SKM-1 treated with dmso at 0.1 percent for 144 hours (cell line): ENCODE measurements at regions not wholly inside any gene's neighbourhood (a gene's known extent, or its start where the extent isn't known, plus 50 kb on each side); places are given as distances from the start of the nearest gene placed in this dataset.
"Not testable (repeated sequence)": the region's sequence is repeated elsewhere in the genome, so short reads cannot be mapped to it uniquely, and the experiment has no call there.

Experiments
- DNase-seq: peaks from one replicate; lab custom pipeline; 2025; ENCODE audit not compliant: unreplicated experiment; lab: John Stamatoyannopoulos, UW

GRCh38 chr9:79477241-79477840 lies 94.4 kb upstream of the TLE4 start:
- no peak for DNase-seq

GRCh38 chr9:79477955-79478771 lies 93.6 kb upstream of the TLE4 start:
- DNase-seq = no peak

- no peak for DNase-seq
Measured at GRCh38 chr9:79480639-79481038, 91.1 kb upstream of the TLE4 start.

- DNase-seq = no peak
Measured at GRCh38 chr9:79481846-79482477, 89.8 kb upstream of the TLE4 start.

GRCh38 chr9:79485258-79485657 lies 86.5 kb upstream of the TLE4 start:
- no peak for DNase-seq

- DNase-seq = no peak
Measured at GRCh38 chr9:79489261-79490000, 82.3 kb upstream of the TLE4 start.

GRCh38 chr9:79490657-79491248 lies 81.0 kb upstream of the TLE4 start:
- DNase-seq = no peak

- DNase-seq = no peak
Measured at GRCh38 chr9:79492092-79493009, 79.4 kb upstream of the TLE4 start.

GRCh38 chr9:79500196-79500864 lies 71.4 kb upstream of the TLE4 start:
- not testable (repeated sequence) for DNase-seq

GRCh38 chr9:79501546-79501945 lies 70.2 kb upstream of the TLE4 start:
- no peak for DNase-seq

- DNase-seq = no peak
Measured at GRCh38 chr9:79507801-79508200, 64.0 kb upstream of the TLE4 start.

GRCh38 chr9:79512251-79512650 lies 59.5 kb upstream of the TLE4 start:
- DNase-seq = no peak
